ENCODE measurements at regions not wholly inside any gene's neighbourhood (a gene's known extent, or its start where the extent isn't known, plus 50 kb on each side); places are given as distances from the start of the nearest gene placed in this dataset.

DNA sequence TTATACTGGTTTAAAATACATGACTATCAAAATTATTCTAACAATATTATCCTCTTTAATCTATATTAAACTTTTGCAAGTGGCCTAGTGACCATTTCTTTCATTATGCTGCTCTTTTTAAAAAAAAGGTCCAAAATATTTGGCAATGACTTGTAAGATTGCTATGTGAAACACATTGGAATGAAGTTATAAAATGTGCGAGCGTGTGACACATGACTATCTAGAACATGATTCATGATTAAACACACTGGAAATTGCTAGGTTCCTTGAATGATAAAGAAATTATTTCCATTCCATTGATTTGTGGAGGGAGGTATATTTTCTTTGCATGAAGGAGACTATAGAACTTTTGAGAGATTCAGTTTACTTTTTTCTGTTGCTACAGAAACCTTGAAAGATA is 739.1 kb downstream of the DIAPH3 start:
- Histone ChIP-seq H3K27ac (no peak overlapping the region), H3K4me3 (no peak overlapping the region), H3K27me3 (no peaks in the 10 kb centered on the region), H3K36me3 (no peaks in the 10 kb centered on the region), H3K9me3 (no peaks in the 10 kb centered on the region), H3K4me1 (ENCODE audit: insufficient read depth) (no peaks in the 10 kb centered on the region)
- intact Hi-C loops (cut with DNase I) = no loop called here
- DNase-seq = no peak
- no peak for TF ChIP-seq POLR2A (IDR thresholded peaks at IDR 0.05)
- TF ChIP-seq, protein P1, sequence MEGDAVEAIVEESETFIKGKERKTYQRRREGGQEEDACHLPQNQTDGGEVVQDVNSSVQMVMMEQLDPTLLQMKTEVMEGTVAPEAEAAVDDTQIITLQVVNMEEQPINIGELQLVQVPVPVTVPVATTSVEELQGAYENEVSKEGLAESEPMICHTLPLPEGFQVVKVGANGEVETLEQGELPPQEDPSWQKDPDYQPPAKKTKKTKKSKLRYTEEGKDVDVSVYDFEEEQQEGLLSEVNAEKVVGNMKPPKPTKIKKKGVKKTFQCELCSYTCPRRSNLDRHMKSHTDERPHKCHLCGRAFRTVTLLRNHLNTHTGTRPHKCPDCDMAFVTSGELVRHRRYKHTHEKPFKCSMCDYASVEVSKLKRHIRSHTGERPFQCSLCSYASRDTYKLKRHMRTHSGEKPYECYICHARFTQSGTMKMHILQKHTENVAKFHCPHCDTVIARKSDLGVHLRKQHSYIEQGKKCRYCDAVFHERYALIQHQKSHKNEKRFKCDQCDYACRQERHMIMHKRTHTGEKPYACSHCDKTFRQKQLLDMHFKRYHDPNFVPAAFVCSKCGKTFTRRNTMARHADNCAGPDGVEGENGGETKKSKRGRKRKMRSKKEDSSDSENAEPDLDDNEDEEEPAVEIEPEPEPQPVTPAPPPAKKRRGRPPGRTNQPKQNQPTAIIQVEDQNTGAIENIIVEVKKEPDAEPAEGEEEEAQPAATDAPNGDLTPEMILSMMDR (IDR thresholded peaks at IDR 0.05) = no peak
- TF ChIP-seq EP300 (IDR thresholded peaks at IDR 0.05) = no peak
- 73 to 76% (median 76%) methylated on average over 2 of the region's 2 CpGs for WGBS, 3 donors

DNA sequence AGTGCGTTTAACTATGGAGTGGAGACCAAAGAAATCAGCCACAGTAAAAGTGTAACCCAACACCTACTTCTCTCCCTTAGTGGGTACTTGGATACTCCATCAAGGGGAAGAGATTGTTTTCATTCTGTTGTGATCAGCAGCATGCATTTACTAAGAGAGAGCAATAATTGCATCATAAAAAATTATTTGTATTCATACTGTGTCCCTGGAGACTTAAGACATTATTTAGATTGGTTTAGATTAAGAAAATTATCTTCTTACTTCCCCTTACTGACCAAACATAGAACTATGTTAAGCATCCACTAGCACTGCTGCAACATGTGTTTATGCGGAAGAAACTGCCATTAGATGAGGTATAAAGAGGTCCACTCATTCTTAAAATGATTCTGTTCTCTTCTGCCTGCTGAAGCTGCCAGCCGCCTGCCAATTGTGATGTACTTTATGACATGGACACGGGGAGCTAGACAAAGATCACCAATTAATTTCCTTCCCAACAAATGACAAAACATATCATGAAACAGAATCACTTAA is 738.5 kb downstream of the DIAPH3 start:
- H3K36me3 ChIP-seq = no peaks in the 10 kb centered on the region
- no peaks in the 10 kb centered on the region for H3K27me3 ChIP-seq
- no peaks in the 10 kb centered on the region for H3K9me3 ChIP-seq
- intact Hi-C loops (cut with DNase I) = no loop called here
- H3K4me3 ChIP-seq = no peak overlapping the region
- no peak for DNase-seq
- no peak overlapping the region for H3K27ac ChIP-seq
- TF ChIP-seq EP300 (IDR thresholded peaks at IDR 0.05) (no peak), POLR2A (IDR thresholded peaks at IDR 0.05) (no peak)
- TF ChIP-seq, protein P1 (IDR thresholded peaks at IDR 0.05) = no peak
- WGBS, 3 donors = 73 to 78% (median 77%) methylated on average over 4 of the region's 4 CpGs
- H3K4me1 ChIP-seq (ENCODE audit: insufficient read depth) = no peaks in the 10 kb centered on the region

- intact Hi-C loops (cut with DNase I) = no loop called here
- no peak overlapping the region for H3K27ac ChIP-seq
- TF ChIP-seq, protein P1 (IDR thresholded peaks at IDR 0.05) = no peak
- TF ChIP-seq POLR2A (IDR thresholded peaks at IDR 0.05) (no peak), EP300 (IDR thresholded peaks at IDR 0.05) (no peak)
- no peaks in the 10 kb centered on the region for H3K27me3 ChIP-seq
- no peaks in the 10 kb centered on the region for H3K4me1 ChIP-seq (ENCODE audit: insufficient read depth)
- H3K9me3 ChIP-seq = no peaks in the 10 kb centered on the region
- no peak overlapping the region for H3K4me3 ChIP-seq
- no peaks in the 10 kb centered on the region for H3K36me3 ChIP-seq
- WGBS, 3 donors = 91 to 97% (median 92%) methylated on average over 1 of the region's 1 CpG
- DNase-seq = no peak
These were observed 728.7 kb downstream of the DIAPH3 start for GRCh38 chr13:59435024-59435423.

DNA sequence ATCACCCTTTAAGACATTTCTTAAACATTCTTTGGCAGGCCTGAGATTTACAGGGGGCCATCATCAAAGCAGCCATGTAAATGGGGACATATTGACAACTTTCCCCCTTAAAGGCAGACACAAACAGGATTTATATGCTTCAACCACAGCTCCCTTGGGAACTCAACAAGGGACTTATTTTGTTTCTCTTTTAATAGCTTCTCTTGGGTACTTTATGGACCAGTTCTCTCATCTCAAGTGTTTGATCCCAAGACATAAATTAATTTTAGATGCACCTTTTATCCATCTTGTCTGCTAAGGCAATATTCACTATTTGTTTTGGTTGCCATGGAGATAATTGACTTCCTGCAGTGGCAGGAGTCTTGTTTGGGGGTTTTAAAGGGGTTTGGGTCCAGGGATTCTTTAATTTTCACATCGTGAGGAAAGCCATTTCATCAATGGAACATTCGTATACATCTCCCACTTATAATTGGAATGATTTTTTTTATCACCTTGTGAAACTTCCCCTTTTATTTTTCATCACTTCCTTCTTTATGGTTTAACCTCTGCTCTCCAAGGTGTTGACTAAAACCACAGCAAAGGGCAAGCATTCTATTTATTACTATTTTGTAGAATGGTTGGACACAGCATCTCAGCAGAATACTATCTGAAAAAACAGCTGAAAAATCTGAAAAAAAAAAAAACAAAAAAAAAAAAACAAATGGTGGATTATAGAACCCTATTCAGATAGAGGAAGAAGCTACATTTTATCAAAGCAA is 726.0 kb downstream of the DIAPH3 start:
- Histone ChIP-seq H3K27ac (no peak overlapping the region), H3K36me3 (no peaks in the 10 kb centered on the region), H3K4me3 (no peak overlapping the region), H3K4me1 (ENCODE audit: insufficient read depth) (no peaks in the 10 kb centered on the region), H3K27me3 (no peaks in the 10 kb centered on the region), H3K9me3 (no peaks in the 10 kb centered on the region)
- no peak for TF ChIP-seq POLR2A (IDR thresholded peaks at IDR 0.05)
- no peak for TF ChIP-seq EP300 (IDR thresholded peaks at IDR 0.05)
- TF ChIP-seq, protein P1 (IDR thresholded peaks at IDR 0.05) = no peak
- intact Hi-C loops (cut with DNase I) = no loop called here
- DNase-seq = no peak
- WGBS, 3 donors = 57 to 69% (median 66%) methylated on average over 2 of the region's 2 CpGs
